Skin epidermis (tissue), 12 donors: ENCODE measurements at regions not wholly inside any gene's neighbourhood (a gene's known extent, or its start where the extent isn't known, plus 50 kb on each side); places are given as distances from the start of the nearest gene placed in this dataset.

Source experiments
- H3K27ac ChIP-seq, 21 experiments: fragments of 200-600 bp; sonication (generic) in 11 of 21; one replicate each; pipeline ENCODE4 v1.5.0; 2020; ENCODE audit warnings: mild to moderate bottlenecking in 3 of 21, inconsistent platforms in 2 of 21, moderate library complexity in 2 of 21
- H3K4me3 ChIP-seq, 7 experiments: fragments of 200-600 bp; sonication (generic) in 2 of 7; one replicate each; pipeline ENCODE4 v1.5.0; 2020; ENCODE audit warnings: inconsistent platforms in 2 of 7, mild to moderate bottlenecking in 2 of 7, moderate library complexity in 1 of 7

DNA sequence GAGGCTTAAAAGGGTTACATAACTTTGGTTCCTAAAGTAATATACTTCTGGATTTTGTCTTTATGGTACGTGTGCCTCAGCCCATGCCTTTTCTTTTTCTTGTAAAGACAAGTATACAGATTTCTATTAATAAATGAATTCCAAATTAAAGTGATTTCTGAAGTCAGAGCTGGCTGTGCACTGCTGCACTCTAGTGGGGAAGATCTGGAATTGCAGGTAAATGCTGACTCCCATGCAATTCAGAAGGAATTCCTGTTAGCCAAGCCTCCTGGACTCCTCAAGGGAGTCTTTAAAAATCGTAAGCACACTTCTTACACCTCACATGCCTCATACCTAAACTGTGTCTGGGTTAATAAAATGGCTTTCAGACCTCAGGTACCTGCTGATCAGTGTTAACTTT, 118.4 kb upstream of the SLC7A1 start:
- no peak overlapping the region for H3K27ac ChIP-seq
- no peak overlapping the region for H3K4me3 ChIP-seq

DNA sequence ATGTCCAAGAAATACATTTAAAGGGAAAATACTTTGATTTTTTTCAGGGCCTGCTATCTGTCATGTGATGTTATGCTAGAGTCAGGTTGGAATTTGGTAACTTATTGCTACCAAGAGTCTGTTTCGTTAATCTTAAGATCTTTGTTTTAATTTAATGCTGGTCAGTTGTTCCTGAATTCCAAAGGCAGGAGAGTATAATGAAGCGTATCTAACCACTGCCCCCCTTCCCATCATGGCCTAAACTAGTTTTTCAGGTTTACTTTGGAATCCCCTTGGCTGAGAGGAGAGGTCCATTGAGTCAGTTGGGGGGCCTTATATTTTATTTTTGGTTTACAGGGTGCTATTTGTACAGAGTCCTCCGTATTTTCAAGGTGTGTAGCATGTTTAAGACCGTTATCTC, 116.3 kb upstream of the SLC7A1 start:
- no peak overlapping the region for H3K27ac ChIP-seq
- H3K4me3 ChIP-seq: no peak overlapping the region

GRCh38 chr13:29710511-29710910, 115.0 kb upstream of the SLC7A1 start:
- Histone ChIP-seq H3K4me3 (no peak overlapping the region), H3K27ac (no peak overlapping the region)

GRCh38 chr13:29709407-29710069, 114.0 kb upstream of the SLC7A1 start:
- H3K4me3 ChIP-seq: no peak overlapping the region
- no peak overlapping the region for H3K27ac ChIP-seq

DNA sequence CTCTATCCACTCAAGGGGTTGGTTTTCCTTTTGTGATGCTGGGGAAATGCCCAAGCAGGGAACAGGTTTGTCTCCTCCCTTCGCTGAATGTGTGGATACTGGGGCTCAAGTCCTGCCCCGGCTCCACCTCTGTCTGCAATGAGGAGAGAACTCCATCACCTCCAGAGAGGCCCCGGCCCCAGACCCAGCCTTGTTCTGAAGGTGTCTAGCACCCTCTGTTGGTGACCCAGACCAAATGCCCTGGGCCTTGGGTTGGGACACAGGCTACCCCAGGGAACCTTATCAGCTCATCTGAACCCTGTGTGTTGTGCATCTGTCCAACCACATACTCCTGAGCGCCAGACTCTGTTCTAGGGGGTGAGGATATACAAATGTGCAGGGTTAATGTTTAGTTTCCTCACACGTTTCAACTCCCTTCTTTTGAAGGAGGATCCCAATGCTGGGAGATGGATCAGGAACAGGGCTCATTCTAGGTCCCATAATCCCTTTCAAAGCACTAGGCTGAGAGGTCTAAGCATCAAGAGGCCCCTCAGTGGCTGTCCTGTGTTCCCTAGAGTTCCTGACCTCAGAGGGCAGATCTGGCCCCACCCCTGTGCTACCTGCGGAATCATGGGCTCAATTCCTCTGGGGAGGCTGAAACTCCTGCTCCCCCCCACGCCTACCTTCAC, 112.5 kb upstream of the SLC7A1 start:
- Histone ChIP-seq H3K4me3 (no peak overlapping the region), H3K27ac (no peak overlapping the region)

- Histone ChIP-seq H3K4me3 (no peak overlapping the region), H3K27ac (no peak overlapping the region)
These were observed 111.4 kb upstream of the SLC7A1 start for GRCh38 chr13:29706923-29707322.

DNA sequence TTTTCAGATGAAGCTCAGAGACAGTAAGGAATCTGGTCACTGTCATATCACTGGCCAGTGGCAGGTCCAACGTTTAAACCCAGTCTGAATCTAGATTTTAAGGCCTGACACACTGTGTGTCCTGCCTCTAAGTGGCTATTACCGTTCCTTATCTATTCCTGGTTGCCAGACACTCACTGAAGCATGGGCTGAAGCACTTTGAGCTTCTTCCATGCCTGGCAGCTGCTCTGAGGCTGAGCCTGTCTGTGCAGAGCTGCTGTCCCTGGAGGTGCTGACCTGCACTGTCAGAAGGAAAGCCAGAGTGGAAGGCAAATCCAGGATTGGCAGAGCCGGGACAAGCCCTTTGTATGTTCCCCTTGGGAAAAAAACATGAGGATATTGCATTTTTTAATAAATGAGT, 109.2 kb upstream of the SLC7A1 start:
- no peak overlapping the region for H3K4me3 ChIP-seq
- peak overlapping the region in 4 of 21 experiments; percentile 4 to 41 (median 36) for H3K27ac ChIP-seq

- Histone ChIP-seq H3K4me3 (no peak overlapping the region), H3K27ac (peak overlapping the region in 7 of 21 experiments; percentile 16 to 68 (median 35))
These were observed 107.9 kb upstream of the SLC7A1 start for GRCh38 chr13:29703421-29703820.

GRCh38 chr13:29702912-29703351, 107.4 kb upstream of the SLC7A1 start:
- Histone ChIP-seq H3K4me3 (no peak overlapping the region), H3K27ac (peak overlapping the region in 8 of 21 experiments; percentile 5 to 68 (median 30))

DNA sequence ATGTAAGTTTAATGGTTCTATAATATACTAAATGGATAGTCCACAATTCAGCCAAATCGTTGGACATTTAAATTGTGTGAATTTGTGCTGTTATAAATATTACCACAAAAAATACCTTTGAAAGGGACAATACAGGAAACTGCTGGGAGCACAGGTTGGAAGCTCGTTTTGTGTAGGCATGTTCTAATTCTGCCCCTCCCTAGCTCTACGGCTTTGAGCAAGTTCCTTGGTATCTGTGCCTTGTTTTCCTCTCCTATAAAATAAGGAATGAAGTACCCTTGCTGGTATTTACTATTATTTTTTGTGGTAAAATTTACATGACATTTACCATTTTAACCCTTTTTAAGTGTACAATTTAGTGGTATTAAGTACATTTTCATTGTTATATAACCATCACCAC, 102.6 kb upstream of the SLC7A1 start:
- no peak overlapping the region for H3K4me3 ChIP-seq
- H3K27ac ChIP-seq: no peak overlapping the region

- Histone ChIP-seq H3K4me3 (no peak overlapping the region), H3K27ac (no peak overlapping the region)
These were observed 101.1 kb upstream of the SLC7A1 start for GRCh38 chr13:29696606-29697005.

DNA sequence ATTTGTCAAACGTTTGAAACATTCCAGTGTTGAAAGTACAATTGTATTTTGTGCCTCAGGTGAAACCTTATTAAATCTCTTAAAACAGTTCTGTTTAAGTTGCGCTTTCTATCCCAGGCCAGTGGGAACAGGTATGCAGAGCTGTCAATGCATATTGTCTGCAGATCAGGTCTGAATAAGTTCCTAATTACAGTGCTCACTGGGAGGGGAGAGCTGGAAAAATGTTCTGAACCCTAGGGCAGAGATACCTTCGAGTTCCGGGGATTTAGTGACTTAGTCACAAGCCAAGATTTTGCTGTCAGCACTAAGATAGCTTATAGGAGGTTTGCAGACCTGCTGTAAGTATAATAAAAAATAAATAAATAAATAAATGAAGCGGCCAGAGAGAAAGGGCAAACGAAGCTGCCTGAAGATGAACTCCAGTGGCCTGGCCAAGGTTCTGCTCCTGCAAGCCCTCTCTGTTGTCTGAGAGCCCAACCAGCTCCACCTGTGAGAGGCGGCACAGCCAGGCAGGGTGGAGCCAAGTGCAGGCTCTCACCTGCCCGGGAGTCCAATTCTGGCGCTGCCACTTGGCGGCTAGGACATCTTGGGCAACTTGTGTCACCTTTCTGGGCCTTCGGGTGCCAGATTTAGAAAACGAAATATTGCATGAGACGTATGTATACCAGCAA, 97.9 kb upstream of the SLC7A1 start:
- Histone ChIP-seq H3K4me3 (no peak overlapping the region), H3K27ac (peak overlapping the region in 2 of 21 experiments; percentile 32 to 51)

DNA sequence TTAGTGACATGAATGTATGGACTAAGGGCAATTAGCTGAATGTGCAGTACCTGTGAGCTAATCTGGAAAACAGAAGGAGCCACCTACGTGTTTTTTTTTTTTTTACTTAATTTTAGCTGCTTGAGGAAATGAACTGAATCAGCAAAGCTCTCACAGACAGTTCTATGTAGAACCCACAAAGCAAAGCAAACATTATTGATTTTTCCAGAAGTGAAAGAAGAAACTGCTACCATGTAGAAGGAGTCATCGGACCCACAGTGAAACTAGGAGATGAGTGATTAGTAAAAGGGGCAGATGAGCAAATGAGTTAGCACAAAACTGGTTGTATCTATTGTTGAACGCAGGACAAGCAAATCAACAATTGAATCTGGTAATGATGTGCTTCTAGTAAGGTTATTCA, 94.1 kb upstream of the SLC7A1 start:
- no peak overlapping the region for H3K27ac ChIP-seq
- no peak overlapping the region for H3K4me3 ChIP-seq

DNA sequence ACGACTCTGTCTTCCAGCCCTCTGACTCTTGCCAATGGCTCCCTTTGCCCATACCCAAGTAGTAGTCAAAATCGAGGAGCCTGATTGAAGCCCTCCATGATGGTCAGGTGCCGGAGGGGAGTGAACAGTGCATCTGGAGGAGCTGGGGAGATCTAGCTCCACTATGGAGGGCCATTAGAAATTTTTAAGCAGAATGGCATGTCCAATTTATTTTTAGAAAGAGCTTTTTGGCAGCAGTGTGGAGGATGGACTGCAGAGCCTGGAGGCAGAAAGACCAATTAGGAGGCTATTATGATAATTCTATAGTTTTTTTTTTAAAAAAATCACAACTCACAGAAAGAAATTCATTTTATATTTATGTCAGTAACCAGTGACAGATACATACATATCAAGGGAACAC, 92.7 kb upstream of the SLC7A1 start:
- H3K4me3 ChIP-seq: no peak overlapping the region
- no peak overlapping the region for H3K27ac ChIP-seq

- Histone ChIP-seq H3K27ac (no peak overlapping the region), H3K4me3 (no peak overlapping the region)
These were observed 89.0 kb upstream of the SLC7A1 start for GRCh38 chr13:29684441-29684840.

GRCh38 chr13:29683041-29683440, 87.6 kb upstream of the SLC7A1 start:
- no peak overlapping the region for H3K27ac ChIP-seq
- H3K4me3 ChIP-seq: no peak overlapping the region

DNA sequence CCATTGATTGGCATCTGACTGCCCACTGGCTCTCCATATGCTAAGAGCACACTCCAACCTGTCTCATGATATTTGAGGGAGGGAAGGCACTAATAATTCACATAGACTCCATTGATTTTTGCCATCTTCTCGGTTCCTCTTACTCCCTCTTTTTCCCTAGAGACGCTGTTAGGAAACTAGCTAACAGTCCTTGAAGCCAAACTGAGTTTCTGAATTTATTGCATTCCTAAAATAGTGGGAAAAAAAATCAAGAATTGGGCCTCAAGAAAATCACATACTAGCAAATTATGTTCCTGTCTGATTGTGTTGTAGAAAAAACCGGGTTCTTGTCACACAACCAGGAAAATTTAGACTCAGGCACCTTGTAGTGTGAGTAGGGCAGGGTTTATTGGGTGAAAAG, 86.4 kb upstream of the SLC7A1 start:
- H3K4me3 ChIP-seq: no peak overlapping the region
- H3K27ac ChIP-seq: no peak overlapping the region

DNA sequence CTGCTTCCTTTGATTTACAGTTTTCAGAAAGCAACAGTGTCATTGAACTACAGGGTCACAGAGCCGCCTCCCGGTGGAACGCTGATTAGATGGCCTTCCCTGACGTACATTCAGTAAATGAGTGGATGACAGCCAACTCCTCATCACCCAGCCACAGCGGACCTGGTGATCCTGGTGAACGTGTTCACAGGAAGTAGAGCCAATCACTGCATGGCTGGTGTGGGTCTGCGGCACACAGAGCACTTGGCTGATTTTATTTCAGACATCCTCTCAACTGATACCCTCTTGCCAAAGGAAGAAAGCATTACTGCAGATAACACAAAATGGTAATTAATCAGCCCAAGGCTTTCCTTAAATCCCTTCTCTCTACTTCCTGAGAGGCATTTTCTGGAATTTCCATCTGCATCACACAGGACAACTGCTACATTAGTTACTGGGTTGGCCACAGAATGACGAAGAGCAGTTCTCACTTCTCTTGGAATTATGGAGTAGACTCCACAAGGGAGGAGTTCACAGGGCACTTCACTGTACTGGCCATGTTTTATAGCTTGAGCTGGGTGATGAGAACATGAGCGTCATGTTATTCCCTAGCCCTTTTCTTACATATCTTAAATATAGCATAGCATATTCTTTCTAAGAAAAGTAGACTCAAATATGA, 84.0 kb upstream of the SLC7A1 start:
- Histone ChIP-seq H3K27ac (no peak overlapping the region), H3K4me3 (no peak overlapping the region)

- H3K27ac ChIP-seq: peak overlapping the region in 3 of 21 experiments; percentile 18 to 72 (median 72)
- no peak overlapping the region for H3K4me3 ChIP-seq
These were observed 82.1 kb upstream of the SLC7A1 start for GRCh38 chr13:29677627-29678026.

- Histone ChIP-seq H3K27ac (peak overlapping the region in 13 of 21 experiments; percentile 9 to 72 (median 46)), H3K4me3 (no peak overlapping the region)
These were observed 81.5 kb upstream of the SLC7A1 start for GRCh38 chr13:29676941-29677452.
